ENCODE measurements at regions not wholly inside any gene's neighbourhood (a gene's known extent, or its start where the extent isn't known, plus 50 kb on each side); places are given as distances from the start of the nearest gene placed in this dataset.

DNA sequence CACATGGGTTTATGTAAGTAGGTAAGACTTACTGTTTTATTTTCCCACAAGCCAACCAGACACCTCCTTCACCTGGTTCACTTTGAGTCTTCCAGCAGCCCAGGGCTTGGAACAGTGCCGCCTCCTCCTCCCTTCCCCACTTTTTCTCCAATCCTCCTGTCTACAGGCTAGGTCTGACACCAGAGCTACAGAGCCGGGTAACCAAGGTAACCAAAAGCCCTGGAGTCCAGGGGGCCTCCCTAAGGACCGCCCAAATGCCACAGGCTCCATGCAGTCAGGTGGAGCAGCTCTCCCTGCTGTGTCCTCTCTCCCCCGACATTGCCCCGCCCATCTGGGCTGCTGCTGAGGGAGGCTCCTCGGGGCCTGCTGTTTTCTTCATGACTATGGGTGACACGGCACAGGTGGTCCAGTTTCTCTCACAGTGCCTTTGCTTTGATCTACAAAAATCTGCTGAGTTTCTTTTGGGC, 138.0 kb upstream of the EFNA5 start:
- Histone ChIP-seq H3K4me1 (ENCODE audit: control insufficient read depth, insufficient read depth, low read length) (peaks cover 60% of the 10 kb centered on the region), H3K36me3 (ENCODE audit: control insufficient read depth, insufficient read depth, low read length) (no peaks in the 10 kb centered on the region), H3K27me3 (ENCODE audit: control insufficient read depth, insufficient read depth, low read length) (no peaks in the 10 kb centered on the region), H3K9me3 (ENCODE audit: control insufficient read depth, insufficient read depth, low read depth, low read length) (no peaks in the 10 kb centered on the region), H3K9ac (ENCODE audit: low read length) (peak overlapping the region; percentile 16), H3K4me3 (ENCODE audit: low read depth, low read length) (peak overlapping the region; percentile 32), H3K27ac (ENCODE audit: low read depth, low read length) (peak overlapping the region; percentile 5; the same call in 1 of the 2 replicates)

DNA sequence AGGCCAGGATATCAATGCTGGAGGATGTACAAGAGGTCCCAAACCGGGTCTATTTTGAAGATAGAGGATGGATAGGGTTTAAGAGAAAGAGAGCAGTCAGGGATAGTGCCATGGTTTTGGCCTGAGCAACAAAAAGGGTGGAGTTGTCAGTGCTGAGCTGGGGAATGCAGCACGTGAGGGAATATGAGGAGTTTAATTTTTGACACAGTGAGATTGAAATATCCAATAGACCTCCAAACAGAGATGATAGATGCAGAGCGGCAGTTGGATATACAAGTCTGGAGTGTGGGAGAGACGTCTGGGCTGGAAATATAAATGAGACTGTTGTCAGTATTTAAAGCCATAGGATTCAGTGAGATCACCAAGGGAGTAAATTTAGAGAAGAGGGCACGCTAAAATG, 136.7 kb upstream of the EFNA5 start:
- no peaks in the 10 kb centered on the region for H3K27me3 ChIP-seq (ENCODE audit: control insufficient read depth, insufficient read depth, low read length)
- H3K4me1 ChIP-seq (ENCODE audit: control insufficient read depth, insufficient read depth, low read length): peaks cover 60% of the 10 kb centered on the region
- no peak overlapping the region for H3K27ac ChIP-seq (ENCODE audit: low read depth, low read length)
- H3K9ac ChIP-seq (ENCODE audit: low read length): no peak overlapping the region
- H3K4me3 ChIP-seq (ENCODE audit: low read depth, low read length): no peak overlapping the region
- H3K9me3 ChIP-seq (ENCODE audit: control insufficient read depth, insufficient read depth, low read depth, low read length): no peaks in the 10 kb centered on the region
- no peaks in the 10 kb centered on the region for H3K36me3 ChIP-seq (ENCODE audit: control insufficient read depth, insufficient read depth, low read length)

DNA sequence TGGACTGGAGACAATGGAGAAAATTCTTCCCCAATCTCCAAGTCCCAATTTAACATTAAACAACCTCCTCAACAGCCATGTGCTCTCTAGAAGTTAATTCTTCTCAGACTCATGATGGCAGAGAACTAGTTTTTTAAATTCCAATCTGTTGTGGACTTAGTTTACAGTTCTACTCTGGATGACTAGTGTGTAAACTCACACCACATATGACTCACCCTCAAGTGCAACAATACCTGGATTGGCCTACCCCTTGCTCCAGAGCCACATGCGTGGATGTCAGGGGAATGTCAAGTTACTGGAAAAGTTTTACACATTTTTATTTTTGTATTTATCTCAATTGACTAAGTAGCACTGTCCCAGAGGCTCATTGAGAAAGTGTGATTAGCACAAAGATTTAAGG, 136.0 kb upstream of the EFNA5 start:
- H3K9me3 ChIP-seq (ENCODE audit: control insufficient read depth, insufficient read depth, low read depth, low read length): no peaks in the 10 kb centered on the region
- no peak overlapping the region for H3K9ac ChIP-seq (ENCODE audit: low read length)
- H3K27me3 ChIP-seq (ENCODE audit: control insufficient read depth, insufficient read depth, low read length): no peaks in the 10 kb centered on the region
- H3K36me3 ChIP-seq (ENCODE audit: control insufficient read depth, insufficient read depth, low read length): no peaks in the 10 kb centered on the region
- no peak overlapping the region for H3K4me3 ChIP-seq (ENCODE audit: low read depth, low read length)
- no peak overlapping the region for H3K27ac ChIP-seq (ENCODE audit: low read depth, low read length)
- peaks cover 60% of the 10 kb centered on the region for H3K4me1 ChIP-seq (ENCODE audit: control insufficient read depth, insufficient read depth, low read length)

DNA sequence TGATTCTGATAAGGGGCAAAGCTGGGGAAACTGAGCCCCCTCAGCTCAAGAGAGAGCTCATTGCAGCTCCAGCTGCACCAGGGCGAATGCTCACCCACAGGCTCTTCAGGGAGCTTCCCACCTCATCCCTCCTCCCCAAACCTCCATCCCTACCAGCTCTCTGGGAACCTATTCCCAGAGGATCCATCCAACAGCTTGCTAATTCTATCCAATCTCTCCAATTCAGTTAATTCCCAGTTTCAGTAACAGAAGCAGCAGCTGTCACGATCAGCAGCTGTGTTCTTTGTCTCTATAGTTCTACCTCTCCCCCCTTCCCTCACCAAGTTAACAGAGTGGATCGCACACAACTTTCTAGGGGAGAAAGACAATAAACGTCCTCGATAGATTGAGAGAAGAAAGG, 135.5 kb upstream of the EFNA5 start:
- Histone ChIP-seq H3K9me3 (ENCODE audit: control insufficient read depth, insufficient read depth, low read depth, low read length) (no peaks in the 10 kb centered on the region), H3K9ac (ENCODE audit: low read length) (no peak overlapping the region), H3K4me1 (ENCODE audit: control insufficient read depth, insufficient read depth, low read length) (peaks cover 60% of the 10 kb centered on the region), H3K4me3 (ENCODE audit: low read depth, low read length) (no peak overlapping the region), H3K27me3 (ENCODE audit: control insufficient read depth, insufficient read depth, low read length) (no peaks in the 10 kb centered on the region), H3K27ac (ENCODE audit: low read depth, low read length) (no peak overlapping the region), H3K36me3 (ENCODE audit: control insufficient read depth, insufficient read depth, low read length) (no peaks in the 10 kb centered on the region)

DNA sequence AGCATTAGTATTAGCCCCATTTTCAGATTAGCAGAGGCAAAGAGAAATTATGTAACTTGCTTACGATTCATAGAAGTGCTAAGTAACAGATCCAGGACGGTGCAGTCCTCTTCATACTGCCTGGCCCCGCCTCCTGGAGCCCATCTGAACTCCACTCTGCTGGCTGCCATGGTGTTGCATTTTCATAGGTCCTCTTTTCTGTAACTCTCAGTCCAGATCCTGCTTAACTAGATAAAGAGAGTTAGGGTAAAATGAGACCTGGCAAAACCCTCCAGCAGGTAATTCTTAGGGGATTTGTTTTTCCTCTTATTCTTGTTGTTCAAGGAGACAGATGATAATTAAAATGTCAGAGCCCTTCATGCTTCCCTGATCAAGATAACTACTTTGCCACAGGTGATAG, 135.1 kb upstream of the EFNA5 start:
- no peak overlapping the region for H3K9ac ChIP-seq (ENCODE audit: low read length)
- no peak overlapping the region for H3K27ac ChIP-seq (ENCODE audit: low read depth, low read length)
- H3K27me3 ChIP-seq (ENCODE audit: control insufficient read depth, insufficient read depth, low read length): no peaks in the 10 kb centered on the region
- no peaks in the 10 kb centered on the region for H3K36me3 ChIP-seq (ENCODE audit: control insufficient read depth, insufficient read depth, low read length)
- H3K4me3 ChIP-seq (ENCODE audit: low read depth, low read length): no peak overlapping the region
- H3K9me3 ChIP-seq (ENCODE audit: control insufficient read depth, insufficient read depth, low read depth, low read length): no peaks in the 10 kb centered on the region
- H3K4me1 ChIP-seq (ENCODE audit: control insufficient read depth, insufficient read depth, low read length): peaks cover 60% of the 10 kb centered on the region

DNA sequence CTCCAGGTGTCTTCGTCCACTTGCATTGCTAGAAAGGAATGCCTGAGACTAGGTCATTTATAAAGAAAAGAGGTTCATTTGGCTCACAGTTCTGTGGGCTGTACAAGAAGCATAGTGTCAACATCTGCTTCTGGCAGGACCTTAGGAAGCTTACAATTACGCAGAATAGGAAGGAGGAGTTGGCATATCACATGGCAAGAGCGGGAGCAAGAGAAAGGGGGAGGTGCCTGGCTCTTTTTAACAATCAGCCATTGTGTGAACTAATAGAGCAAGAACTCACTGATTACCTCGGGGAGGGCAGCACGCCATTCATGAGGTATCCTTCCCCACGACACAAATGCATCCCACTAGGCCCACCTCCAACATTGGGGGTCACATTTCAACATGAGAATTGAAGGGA, 134.4 kb upstream of the EFNA5 start:
- H3K27ac ChIP-seq (ENCODE audit: low read depth, low read length): no peak overlapping the region
- peaks cover 54% of the 10 kb centered on the region for H3K4me1 ChIP-seq (ENCODE audit: control insufficient read depth, insufficient read depth, low read length)
- H3K27me3 ChIP-seq (ENCODE audit: control insufficient read depth, insufficient read depth, low read length): no peaks in the 10 kb centered on the region
- H3K9ac ChIP-seq (ENCODE audit: low read length): no peak overlapping the region
- no peak overlapping the region for H3K4me3 ChIP-seq (ENCODE audit: low read depth, low read length)
- H3K36me3 ChIP-seq (ENCODE audit: control insufficient read depth, insufficient read depth, low read length): no peaks in the 10 kb centered on the region
- no peaks in the 10 kb centered on the region for H3K9me3 ChIP-seq (ENCODE audit: control insufficient read depth, insufficient read depth, low read depth, low read length)

DNA sequence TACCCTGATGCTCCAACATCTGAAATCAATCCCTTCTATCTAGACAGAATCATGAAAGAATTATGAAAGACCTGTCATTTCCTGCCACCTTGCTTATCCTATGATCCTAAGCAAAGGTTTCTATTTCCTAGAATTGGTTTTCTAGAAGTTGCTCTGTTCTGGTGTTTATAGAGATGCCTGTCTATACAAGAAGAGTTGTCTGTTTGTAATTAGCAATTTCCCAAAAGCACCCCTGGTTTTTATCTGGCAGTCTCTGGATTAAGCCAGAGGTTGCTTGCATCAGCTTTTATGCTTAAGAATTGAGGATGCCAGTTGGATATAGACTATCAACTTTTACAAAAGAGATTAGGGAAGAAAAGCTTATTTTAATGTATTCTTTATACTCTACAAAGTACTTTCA, 133.0 kb upstream of the EFNA5 start:
- Histone ChIP-seq H3K9ac (ENCODE audit: low read length) (no peak overlapping the region), H3K4me1 (ENCODE audit: control insufficient read depth, insufficient read depth, low read length) (peaks cover 46% of the 10 kb centered on the region), H3K4me3 (ENCODE audit: low read depth, low read length) (no peak overlapping the region), H3K9me3 (ENCODE audit: control insufficient read depth, insufficient read depth, low read depth, low read length) (no peaks in the 10 kb centered on the region), H3K27me3 (ENCODE audit: control insufficient read depth, insufficient read depth, low read length) (no peaks in the 10 kb centered on the region), H3K27ac (ENCODE audit: low read depth, low read length) (no peak overlapping the region), H3K36me3 (ENCODE audit: control insufficient read depth, insufficient read depth, low read length) (no peaks in the 10 kb centered on the region)

DNA sequence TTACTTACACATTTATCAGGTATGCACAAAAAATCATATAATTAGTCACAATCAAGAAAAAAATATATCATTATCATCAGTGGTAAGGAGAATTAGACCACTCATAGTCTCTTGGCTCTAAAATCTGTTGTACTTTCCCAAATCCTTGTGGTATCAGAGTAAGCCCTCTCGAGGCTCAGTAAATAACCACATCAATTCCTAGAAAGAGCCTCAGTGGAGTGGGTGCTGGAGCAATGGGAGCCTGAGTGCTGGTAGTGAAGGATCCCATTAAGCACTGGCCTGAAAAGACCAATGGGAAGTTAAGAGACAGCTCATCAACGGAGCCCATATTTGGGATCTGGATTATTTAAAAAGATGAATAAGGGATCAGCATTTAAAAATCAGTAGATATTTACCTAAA, 130.3 kb upstream of the EFNA5 start:
- no peaks in the 10 kb centered on the region for H3K36me3 ChIP-seq (ENCODE audit: control insufficient read depth, insufficient read depth, low read length)
- no peak overlapping the region for H3K4me3 ChIP-seq (ENCODE audit: low read depth, low read length)
- no peak overlapping the region for H3K9ac ChIP-seq (ENCODE audit: low read length)
- no peak overlapping the region for H3K27ac ChIP-seq (ENCODE audit: low read depth, low read length)
- H3K4me1 ChIP-seq (ENCODE audit: control insufficient read depth, insufficient read depth, low read length): peaks cover 19% of the 10 kb centered on the region
- H3K9me3 ChIP-seq (ENCODE audit: control insufficient read depth, insufficient read depth, low read depth, low read length): no peaks in the 10 kb centered on the region
- no peaks in the 10 kb centered on the region for H3K27me3 ChIP-seq (ENCODE audit: control insufficient read depth, insufficient read depth, low read length)

DNA sequence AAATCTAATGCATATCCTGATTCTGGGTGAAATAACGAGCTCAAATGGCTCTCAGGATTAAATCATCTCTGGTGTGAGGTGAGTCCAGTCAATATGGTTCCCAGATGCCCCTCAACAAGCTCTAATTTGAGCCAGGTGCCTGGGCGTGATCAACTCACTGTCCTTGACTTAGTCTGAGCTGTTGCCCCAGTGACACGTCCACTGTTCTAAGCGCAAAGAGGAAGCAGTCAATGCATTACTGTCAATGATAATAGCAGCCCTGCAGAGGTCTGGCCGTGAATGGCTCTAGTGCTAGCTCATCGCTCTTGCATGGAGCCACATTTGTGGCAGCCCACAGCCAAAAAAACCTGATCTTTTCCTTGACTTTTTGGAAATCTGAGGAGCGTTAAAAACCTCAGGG, 128.6 kb upstream of the EFNA5 start:
- H3K36me3 ChIP-seq (ENCODE audit: control insufficient read depth, insufficient read depth, low read length): no peaks in the 10 kb centered on the region
- no peak overlapping the region for H3K27ac ChIP-seq (ENCODE audit: low read depth, low read length)
- peaks cover 6% of the 10 kb centered on the region for H3K4me1 ChIP-seq (ENCODE audit: control insufficient read depth, insufficient read depth, low read length)
- H3K27me3 ChIP-seq (ENCODE audit: control insufficient read depth, insufficient read depth, low read length): no peaks in the 10 kb centered on the region
- no peak overlapping the region for H3K9ac ChIP-seq (ENCODE audit: low read length)
- H3K4me3 ChIP-seq (ENCODE audit: low read depth, low read length): no peak overlapping the region
- no peaks in the 10 kb centered on the region for H3K9me3 ChIP-seq (ENCODE audit: control insufficient read depth, insufficient read depth, low read depth, low read length)

DNA sequence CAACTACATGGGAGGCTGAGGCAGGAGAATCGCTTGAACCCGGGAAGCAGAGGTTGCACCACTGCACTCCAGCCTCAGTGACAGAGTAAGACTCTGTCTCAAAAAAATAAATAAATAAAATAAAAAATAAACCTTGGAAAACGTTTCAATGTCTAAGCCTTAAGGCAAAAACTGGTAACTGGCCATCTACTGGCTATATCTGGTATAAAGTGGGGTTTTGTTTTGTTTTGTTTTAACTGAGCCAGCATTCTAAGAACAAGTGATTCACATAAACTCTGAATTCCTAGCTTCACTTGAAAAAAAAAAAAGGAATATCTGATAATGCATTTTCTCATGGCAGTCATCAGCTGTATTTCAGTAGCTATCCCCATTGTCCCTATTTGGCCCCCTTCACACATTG, 126.1 kb upstream of the EFNA5 start:
- Histone ChIP-seq H3K27ac (ENCODE audit: low read depth, low read length) (no peak overlapping the region), H3K27me3 (ENCODE audit: control insufficient read depth, insufficient read depth, low read length) (no peaks in the 10 kb centered on the region), H3K4me3 (ENCODE audit: low read depth, low read length) (no peak overlapping the region), H3K4me1 (ENCODE audit: control insufficient read depth, insufficient read depth, low read length) (peaks cover 6% of the 10 kb centered on the region), H3K9ac (ENCODE audit: low read length) (no peak overlapping the region), H3K9me3 (ENCODE audit: control insufficient read depth, insufficient read depth, low read depth, low read length) (no peaks in the 10 kb centered on the region), H3K36me3 (ENCODE audit: control insufficient read depth, insufficient read depth, low read length) (no peaks in the 10 kb centered on the region)

DNA sequence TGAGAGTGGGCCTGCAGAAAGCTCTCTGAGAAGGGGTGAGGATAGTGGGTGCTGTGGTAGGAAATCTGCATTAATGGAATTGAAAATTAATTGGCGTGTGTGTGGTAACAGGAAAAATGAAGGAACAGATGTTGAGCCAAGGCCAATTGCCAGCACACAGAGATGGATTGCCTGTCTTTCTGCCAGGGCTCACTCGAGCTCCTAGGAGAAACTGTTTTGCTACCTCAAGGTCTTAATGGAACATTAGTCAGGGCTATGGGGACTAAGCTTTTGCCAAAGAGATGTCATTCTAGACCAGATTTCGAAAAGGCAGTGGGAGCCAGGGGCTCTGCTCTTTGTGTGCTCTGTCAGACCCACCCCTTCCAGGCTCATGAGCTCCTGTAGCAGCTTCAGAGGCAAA, 124.0 kb upstream of the EFNA5 start:
- H3K36me3 ChIP-seq (ENCODE audit: control insufficient read depth, insufficient read depth, low read length): no peaks in the 10 kb centered on the region
- H3K4me3 ChIP-seq (ENCODE audit: low read depth, low read length): no peak overlapping the region
- H3K9me3 ChIP-seq (ENCODE audit: control insufficient read depth, insufficient read depth, low read depth, low read length): no peaks in the 10 kb centered on the region
- peaks cover 4% of the 10 kb centered on the region for H3K4me1 ChIP-seq (ENCODE audit: control insufficient read depth, insufficient read depth, low read length)
- no peaks in the 10 kb centered on the region for H3K27me3 ChIP-seq (ENCODE audit: control insufficient read depth, insufficient read depth, low read length)
- H3K9ac ChIP-seq (ENCODE audit: low read length): no peak overlapping the region
- no peak overlapping the region for H3K27ac ChIP-seq (ENCODE audit: low read depth, low read length)

DNA sequence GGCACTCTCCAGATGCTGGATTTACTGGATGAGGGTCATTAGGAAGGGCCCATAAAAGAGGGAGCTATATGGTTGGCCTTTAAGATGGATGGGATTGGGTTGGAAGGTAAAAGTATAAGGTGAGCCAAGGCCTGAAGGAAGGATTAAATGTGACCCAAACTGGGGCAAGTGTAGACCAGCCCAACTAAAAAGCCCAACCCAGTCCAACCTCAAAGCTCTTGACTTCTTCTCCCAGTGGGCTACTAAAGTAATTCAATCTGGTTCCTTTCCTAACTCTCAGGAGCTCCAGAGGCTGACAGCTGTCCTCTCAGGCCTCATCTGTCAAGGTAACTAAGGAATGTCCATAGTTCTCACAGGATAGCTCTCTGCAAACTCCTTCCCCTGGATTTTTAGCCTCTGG, 122.2 kb upstream of the EFNA5 start:
- Histone ChIP-seq H3K9ac (ENCODE audit: low read length) (no peak overlapping the region), H3K4me1 (ENCODE audit: control insufficient read depth, insufficient read depth, low read length) (no peaks in the 10 kb centered on the region), H3K27me3 (ENCODE audit: control insufficient read depth, insufficient read depth, low read length) (no peaks in the 10 kb centered on the region), H3K36me3 (ENCODE audit: control insufficient read depth, insufficient read depth, low read length) (no peaks in the 10 kb centered on the region), H3K9me3 (ENCODE audit: control insufficient read depth, insufficient read depth, low read depth, low read length) (no peaks in the 10 kb centered on the region), H3K4me3 (ENCODE audit: low read depth, low read length) (no peak overlapping the region), H3K27ac (ENCODE audit: low read depth, low read length) (no peak overlapping the region)

All from HUES6 (cell line).